HFF-Myc (cell line): ENCODE measurements at regions not wholly inside any gene's neighbourhood (a gene's known extent, or its start where the extent isn't known, plus 50 kb on each side); places are given as distances from the start of the nearest gene placed in this dataset.
"Not testable (repeated sequence)": the region's sequence is repeated elsewhere in the genome, so short reads cannot be mapped to it uniquely, and the experiment has no call there.

ENCODE experiments used
- DNase-seq: peaks from one replicate; pipeline ENCODE4 v3.0.0-alpha.2; 2011; ENCODE audit warnings: low read depth; ENCODE audit errors: extremely low read depth
- H3K4me3 ChIP-seq: replicated peaks from 2 replicates; pipeline ENCODE4 v1.5.1; 2011; ENCODE audit warnings: low read depth, mild to moderate bottlenecking, control low read depth, low read length
- TF ChIP-seq, protein P1 (sequence below): IDR thresholded peaks from 2 replicates; pipeline ENCODE4 v1.5.1; 2012; ENCODE audit warnings: mild to moderate bottlenecking, low read depth, low read length, control low read depth; ENCODE audit errors: missing control alignments

DNA sequence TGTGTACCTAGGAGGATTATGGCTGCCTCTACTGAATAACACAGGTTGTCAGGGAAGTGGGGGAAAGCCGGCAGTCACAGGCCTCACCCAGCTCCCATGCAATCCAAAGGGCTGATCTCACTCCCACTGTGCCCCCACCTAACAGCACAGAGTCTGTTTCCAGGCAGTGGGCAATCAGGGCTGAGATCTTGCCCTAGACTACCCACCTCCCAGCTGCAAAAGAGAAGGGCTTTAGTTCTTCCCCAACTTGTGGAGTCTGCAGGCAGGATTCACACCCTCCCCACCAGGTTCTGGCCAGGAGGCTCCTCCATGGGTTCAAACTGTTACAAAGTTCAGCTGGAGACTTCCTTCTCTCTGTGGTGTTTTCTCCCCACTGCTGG, 66.0 kb upstream of the OLIG3 start:
- TF ChIP-seq, protein P1, sequence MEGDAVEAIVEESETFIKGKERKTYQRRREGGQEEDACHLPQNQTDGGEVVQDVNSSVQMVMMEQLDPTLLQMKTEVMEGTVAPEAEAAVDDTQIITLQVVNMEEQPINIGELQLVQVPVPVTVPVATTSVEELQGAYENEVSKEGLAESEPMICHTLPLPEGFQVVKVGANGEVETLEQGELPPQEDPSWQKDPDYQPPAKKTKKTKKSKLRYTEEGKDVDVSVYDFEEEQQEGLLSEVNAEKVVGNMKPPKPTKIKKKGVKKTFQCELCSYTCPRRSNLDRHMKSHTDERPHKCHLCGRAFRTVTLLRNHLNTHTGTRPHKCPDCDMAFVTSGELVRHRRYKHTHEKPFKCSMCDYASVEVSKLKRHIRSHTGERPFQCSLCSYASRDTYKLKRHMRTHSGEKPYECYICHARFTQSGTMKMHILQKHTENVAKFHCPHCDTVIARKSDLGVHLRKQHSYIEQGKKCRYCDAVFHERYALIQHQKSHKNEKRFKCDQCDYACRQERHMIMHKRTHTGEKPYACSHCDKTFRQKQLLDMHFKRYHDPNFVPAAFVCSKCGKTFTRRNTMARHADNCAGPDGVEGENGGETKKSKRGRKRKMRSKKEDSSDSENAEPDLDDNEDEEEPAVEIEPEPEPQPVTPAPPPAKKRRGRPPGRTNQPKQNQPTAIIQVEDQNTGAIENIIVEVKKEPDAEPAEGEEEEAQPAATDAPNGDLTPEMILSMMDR: no peak
- no peak overlapping the region for H3K4me3 ChIP-seq
- DNase-seq: no peak

DNA sequence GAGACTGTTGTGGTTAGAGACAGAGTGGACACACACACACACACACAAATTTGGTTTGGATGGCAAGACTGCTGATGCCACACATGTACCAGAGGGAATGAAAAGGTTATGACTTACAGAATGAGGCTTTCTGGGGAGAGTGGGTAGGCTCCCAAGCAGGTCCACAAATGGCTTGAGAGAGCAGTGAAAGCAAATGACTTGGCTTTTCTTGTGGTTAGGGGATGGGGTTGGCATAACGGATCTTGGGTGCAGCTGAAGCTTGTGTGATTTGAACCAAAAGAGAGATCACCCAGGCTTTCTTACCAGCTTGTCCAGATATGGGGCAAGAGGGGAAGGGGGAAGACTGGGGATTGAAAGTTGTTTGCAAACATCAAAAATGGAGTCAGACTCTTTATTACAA, 73.9 kb upstream of the OLIG3 start:
- H3K4me3 ChIP-seq: no peak overlapping the region
- no peak for DNase-seq
- TF ChIP-seq, protein P1: no peak

DNA sequence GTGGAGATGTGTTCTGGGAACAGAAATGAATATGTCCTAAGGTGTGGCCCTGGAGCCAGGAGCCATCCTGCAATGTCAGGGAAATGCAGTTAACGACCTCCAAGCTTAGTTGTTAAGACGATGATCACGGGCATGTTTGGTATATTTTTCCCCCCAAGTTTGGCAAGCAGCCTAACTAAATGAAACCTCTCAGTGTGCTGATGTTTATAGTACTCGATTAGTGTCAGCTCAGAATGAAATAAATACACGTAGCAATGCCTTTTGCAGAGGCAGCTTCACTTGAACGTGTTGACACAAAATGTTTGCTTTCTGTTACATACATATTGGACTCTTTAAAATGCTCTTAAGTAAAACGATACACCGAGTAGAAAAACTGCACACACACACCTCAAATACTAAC, 76.2 kb upstream of the OLIG3 start:
- no peak for DNase-seq

DNA sequence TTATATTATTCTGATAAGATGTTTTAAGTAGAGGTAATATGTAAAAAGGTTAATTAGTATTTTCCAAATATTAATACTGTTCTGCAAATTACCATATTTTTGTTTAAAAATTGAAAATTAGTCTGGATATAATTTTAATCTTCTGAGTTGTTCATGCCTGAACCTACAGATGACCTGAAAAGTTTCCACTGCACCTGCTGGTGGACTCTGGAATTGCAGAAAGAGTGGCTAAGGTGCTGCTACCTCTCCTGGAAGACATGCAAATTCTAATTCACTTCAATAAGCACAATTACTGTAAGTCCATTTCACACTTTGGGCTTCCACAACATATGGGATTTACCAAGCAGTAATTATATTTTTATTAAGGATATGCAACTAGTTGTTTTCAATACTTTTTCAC, 77.7 kb upstream of the OLIG3 start:
- no peak overlapping the region for H3K4me3 ChIP-seq
- TF ChIP-seq, protein P1: peak; percentile 69
- DNase-seq: peak; percentile 2

More for the DNA sequence above, 76.2 kb upstream of the OLIG3 start:
- TF ChIP-seq, protein P1: no peak
- H3K4me3 ChIP-seq: no peak overlapping the region

DNA sequence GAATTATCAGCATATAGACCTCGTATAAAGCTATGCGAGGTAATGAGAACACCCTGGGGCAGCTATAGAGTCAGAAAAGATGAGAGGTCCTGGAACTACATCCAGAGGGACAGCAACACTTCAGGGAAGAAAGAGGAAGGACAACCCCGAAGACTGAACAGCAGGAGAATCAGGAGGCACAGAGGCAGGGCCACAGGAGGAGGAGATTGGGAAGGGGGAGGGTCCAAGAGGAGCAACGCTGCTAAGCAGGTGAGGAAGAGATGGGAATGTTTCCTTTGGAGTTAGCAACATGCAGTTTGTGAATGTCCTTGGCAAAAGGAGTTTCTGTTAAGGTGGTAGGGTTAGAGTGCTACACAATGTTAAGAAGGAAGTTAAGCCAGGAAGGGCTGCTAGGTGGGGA, 79.5 kb upstream of the OLIG3 start:
- TF ChIP-seq, protein P1: no peak
- no peak overlapping the region for H3K4me3 ChIP-seq
- no peak for DNase-seq

DNA sequence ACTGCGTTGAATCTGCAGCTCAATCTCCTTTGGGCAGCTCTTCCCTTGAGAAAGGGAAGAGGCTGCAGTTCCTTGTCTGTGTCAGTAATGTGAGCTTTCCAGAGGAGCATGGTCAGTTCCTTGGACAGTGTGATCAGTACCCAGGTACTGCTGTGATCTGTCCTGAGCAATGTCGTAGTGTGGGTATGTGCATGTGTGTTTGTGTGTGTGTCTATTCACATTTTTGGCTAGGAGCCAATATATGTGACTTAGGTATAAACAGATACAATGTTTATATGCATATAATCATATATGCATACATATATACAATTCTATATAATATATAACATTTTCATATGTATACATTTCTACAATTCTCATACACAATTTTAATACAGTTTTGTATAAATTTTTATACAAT, 85.4 kb upstream of the OLIG3 start:
- TF ChIP-seq, protein P1: no peak
- DNase-seq: no peak
- no peak overlapping the region for H3K4me3 ChIP-seq

DNA sequence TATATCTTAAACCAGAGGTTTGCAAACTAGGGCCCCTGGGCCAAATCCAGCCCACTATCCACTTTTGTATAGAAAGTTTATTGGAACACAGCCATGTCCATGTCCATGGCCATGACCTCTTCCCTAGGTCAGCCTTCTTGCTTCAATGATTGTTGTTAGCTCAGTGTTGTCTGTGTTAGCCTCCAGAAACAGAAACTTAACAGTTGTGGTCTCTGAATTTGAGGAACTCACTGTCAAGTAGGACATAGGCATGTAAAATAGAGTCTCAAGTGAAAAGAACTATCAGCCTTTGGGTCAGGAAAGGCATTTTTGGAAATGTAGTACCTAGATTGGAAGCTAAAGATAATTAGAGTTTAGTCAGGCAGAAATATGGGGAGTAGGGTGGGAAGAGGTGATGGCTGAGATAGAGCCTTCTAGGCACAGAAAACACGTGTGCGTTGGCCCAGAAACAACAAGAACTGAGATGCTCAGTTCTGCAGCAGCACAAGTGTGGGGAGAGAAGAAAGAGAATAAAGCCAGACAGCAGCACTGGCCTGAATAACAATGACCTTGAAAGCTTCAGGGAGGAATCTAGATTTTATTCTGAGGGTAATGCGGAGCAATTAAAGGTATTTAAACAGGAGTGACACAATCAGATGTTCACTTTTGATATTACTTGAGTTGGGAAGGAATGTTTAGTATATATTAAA, 87.0 kb upstream of the OLIG3 start:
- TF ChIP-seq, protein P1: no peak
- H3K4me3 ChIP-seq: no peak overlapping the region
- DNase-seq: no peak

DNA sequence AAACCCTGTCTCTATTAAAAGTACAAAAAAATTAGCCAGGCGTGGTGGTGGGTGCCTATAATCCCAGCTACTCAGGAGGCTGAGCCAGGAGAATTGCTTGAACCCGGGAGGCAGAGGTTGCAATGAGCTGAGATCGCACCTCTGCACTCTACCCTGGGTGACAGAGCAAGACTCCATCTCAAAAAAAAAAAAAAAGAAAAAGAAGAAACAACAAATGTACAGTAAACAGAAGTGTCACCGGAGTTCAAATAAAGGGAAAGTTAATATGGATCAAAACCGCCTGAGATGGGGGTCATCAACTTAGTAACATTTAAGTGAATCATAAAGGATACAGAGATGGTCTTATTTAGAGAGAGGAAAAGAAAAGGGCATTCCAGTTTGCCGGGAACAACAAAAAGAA, 89.3 kb upstream of the OLIG3 start:
- H3K4me3 ChIP-seq: not testable (repeated sequence)

More for the DNA sequence above, 89.3 kb upstream of the OLIG3 start:
- not testable (repeated sequence) for DNase-seq
